ENCODE measurements at regions not wholly inside any gene's neighbourhood (a gene's known extent, or its start where the extent isn't known, plus 50 kb on each side); places are given as distances from the start of the nearest gene placed in this dataset.
"Not testable (repeated sequence)": the region's sequence is repeated elsewhere in the genome, so short reads cannot be mapped to it uniquely, and the experiment has no call there.

DNA sequence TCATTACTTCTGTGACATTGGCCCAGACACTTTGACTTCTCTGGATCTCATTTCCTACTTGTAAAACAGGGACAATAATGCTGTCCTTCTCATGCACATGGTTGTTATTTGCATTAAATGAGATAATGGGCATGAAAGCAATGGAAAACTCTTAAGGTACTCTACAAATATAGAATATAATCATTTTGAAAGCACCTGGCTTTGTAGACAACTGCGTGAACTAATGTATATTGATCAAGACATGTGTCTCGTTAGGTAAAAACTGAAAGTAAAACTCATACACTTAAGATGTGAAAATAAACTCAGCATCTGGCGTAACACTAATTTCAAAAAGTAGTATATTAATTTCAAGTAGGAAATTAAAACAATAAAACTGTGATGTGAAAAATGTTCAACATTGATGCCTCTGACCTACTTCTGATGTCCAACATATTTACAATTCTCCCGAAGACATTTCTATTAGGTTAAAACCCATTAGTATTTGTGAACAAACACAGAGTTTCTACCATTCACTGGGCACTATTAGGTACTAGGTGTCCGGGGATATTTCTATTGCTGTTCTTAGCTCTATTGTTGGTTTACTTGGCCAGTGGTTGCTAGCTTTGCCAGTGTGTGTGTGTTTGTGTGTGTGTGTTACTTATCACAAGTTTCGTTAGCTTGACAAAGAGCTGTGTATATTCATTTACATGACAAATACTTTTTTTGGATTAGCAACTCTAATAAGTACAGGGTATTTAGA is 220.5 kb downstream of the KCNRG start:
- DNase-seq, result no peak

DNA sequence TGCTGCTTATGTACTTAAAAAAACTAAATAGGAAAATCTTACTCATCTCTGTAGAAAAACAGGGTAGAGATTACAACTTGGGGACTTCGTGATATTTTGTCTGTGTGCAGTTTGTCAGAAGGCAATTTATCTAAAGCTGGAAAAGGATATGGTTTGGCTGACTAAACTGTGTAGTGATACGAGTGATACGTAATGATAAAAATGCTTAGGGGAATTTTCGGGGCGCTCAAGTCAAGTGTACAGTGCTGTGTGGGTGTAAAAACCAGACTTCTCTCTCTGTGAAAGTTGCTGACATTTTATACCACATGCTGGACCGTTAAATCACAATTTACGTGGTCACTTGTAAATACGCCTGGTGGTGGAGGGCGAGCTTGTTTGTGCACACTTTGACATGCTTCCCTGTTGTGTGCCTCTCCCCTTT is 221.7 kb downstream of the KCNRG start:
- no peak for DNase-seq

DNA sequence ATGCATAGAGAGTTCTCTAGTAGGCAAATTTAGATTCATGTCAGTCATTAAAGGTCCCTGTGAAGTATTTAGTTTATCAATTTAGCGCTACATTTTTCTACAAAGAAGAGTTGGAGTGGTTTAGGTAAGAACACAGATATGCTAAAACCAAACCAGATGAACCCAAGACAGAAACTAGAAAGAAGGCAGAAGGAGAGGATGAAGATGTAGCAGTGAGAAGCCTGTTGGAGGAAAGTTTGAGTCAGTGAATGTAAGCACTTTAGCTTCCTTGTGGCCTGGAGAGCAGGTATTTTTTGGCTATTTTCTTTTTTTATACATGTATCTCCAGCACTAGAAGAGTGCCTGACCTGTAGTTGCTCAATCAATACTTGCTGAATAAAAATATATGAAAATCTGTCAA is 223.7 kb downstream of the KCNRG start:
- DNase-seq, result no peak

- no peak for DNase-seq
These were observed 226.2 kb downstream of the KCNRG start for GRCh38 chr13:50241479-50241878.

GRCh38 chr13:50243931-50244330 is 228.7 kb downstream of the KCNRG start:
- no peak for DNase-seq

- no peak for DNase-seq
These were observed 229.1 kb downstream of the KCNRG start for GRCh38 chr13:50244355-50244712.

DNA sequence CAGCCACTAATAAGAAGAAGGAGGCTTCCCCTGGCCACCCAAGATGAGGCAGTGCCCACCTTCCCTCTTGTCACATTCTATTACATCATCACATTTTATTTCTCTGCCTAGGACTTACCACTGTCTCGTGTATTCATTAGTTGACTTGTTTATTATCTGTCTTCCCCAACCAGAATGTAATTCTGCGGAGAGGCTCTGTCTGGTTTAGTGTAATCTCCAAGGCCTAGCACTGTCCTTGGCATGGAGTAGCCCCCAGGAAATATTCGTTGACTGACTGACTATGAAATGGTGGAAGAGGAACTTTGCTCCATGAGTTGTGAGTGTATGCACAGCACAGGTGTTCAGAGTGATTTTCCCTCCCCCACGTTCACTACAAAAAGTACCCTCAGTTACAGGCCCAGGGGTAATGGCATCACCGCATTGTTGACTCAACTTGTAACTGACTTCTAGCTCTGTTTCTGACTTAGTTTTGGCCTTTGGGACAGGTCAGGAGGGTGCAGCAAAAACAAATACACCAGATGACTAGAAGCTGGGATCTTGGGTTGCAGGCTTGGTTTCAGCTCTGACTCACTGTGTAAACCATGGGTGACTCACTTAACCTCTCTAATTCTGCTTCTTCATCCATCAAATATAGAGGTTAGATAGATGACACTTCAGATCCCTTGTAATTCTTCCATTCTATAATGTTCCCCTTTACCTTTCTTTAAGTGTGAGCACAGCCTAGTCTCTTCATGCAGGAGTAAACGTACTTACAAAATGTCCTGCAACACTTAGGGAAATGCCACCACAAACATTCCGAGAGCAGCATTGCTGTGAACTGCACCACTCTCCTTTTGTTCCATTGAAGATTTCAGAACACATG is 229.7 kb downstream of the KCNRG start:
- DNase-seq, result no peak

DNA sequence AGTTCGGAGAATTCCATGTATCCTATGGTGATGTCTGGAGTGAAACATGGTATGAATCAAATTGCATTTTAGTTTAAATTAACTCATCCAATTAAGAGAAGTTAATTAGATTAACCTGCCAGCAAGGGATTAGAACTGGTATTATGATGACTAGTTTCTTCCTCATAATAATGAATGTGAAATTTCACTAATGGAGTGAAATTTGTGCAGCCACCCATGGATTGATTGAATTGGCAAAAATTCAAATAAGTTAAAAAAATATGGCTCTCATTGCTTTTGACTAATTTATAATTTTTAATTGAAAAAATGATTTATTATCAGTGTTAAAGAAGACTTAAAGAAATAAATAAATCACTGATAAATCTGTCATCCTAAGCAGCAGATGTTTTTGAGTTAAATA is 232.0 kb downstream of the KCNRG start:
- no peak for DNase-seq

DNA sequence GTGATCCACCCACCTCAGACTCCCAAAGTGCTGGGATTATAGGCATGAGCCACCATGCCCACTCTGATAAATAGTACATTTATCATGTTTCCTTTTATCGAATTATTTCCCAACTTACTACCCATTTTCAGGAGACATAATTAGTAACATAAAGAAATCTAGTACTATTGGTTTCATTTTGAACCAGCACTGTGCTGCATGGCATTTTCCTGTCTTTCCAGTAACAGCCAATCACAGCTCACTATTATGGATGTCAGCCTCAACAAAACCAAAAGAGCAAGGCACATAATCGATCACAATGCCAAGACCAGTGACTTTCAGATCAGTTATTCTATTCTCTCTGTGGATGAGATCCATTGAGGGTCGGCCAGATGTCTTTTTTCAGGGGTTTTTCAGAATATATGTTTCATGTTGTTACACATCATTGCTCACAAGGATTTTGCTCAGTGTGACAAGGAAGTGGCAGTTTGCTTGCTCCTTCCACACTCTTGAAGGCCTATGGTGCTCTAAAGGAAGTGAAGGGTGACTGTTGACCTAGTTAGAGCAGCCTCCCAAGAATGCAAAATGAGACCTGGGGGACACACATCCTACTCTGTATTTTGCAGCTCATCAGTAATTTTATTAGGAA is 233.4 kb downstream of the KCNRG start:
- no peak for DNase-seq

GRCh38 chr13:50249144-50249521 is 233.9 kb downstream of the KCNRG start:
- DNase-seq, result no peak

- no peak for DNase-seq
These were observed 235.2 kb downstream of the KCNRG start for GRCh38 chr13:50250401-50250800.

DNA sequence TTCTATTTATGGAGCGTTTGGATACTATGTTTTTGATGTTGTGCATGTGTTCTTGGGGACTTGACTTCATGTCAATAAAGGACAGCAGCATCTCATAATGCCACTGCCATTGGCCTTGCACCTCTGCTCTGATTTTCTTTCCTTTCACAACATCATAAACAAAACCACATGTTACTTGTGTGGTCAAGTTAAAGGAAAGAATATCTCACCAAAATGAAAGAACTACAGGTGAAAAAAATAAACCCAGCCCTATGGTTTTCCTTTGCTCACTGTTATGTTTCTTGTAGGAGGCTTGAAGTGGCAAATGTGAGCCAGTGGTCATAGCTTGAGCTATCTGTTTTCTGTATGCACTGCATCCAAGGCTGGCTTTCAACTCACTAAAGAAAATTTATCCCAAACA is 240.4 kb downstream of the KCNRG start:
- no peak for DNase-seq

DNA sequence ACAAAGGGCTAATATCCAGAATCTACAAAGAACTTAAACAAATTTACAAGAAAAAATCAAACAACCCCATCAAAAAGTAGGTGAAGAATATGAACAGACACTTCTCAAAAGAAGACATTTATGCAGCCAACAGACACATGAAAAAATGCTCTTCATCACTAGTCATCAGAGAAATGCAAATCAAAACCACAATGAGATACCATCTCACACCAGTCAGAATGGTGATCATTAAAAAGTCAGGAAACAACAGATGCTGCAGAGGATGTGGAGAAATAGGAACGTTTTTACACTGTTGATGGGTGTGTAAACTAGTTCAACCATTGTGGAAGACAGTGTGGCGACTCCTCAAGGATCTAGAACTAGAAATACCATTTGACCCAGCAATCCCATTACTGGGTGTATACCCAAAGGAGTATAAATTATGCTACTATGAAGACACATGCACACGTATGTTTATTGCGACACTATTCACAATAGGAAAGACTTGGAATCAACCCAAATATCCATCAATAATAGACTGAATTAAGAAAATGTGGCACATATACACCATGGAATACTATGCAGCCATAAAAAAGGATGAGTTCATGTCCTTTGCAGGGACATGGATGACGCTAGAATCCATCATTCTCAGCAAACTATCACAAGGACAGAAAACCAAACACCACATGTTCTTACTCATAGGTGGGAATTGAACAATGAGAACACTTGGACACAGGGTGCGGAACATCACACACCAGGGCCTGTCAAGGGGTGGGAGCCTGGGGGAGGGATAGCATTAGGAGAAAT is 241.5 kb downstream of the KCNRG start:
- not testable (repeated sequence) for DNase-seq

DNA sequence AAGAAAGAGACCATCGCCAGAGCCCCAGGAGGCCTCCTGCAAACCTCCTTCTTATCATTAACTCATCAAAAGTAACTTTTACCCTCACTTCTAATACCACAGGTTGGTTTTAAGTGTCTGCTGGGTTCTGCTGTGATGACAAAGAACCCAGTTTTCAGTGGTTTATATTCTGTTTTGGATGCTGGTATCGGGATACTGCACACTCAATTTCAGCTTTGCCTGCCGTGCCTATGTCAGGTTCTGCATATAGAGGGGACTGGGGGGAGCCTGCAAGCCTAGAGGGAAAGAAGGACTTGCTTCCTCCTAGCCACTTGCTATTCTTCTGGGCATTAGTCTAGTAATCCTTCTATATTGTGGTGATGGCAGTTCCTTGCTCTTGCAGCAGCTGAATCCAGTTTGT is 242.4 kb downstream of the KCNRG start:
- no peak for DNase-seq

DNA sequence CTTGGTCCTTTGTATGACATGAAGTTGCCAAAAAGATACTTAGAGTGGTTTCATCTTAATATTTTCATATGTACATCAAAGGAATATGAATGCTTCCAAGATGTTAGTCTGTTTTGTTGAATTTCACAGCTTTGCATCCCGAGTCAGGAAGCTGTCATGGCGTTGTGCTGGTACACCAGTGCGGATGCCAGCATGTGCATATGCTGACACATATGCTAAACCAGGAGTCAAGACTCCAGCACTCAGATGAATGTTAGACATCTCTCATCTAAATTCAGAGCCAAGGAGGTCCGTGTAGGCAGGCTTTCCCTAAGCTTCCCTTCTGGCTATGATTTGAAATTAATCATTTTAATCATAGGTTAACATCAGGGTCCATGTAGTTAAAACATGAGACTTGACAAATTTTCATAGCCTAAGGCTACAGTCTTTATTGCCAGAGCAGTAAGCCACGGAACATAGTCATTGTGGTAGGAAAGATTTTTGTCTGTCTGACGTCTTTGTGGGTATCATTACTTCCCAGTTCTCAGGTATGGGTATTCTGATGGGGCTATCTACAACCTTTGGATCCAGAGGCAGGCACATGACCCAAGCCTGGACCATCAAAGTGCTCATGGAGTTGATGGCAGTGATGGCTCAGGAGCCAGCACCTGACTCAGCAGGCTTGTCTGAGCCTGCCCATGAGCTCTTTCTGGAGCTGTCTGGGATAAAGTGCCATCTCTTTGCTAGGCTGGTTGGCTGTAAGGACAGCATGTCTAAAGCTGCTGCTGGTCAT is 246.1 kb downstream of the KCNRG start:
- DNase-seq, result no peak

DNA sequence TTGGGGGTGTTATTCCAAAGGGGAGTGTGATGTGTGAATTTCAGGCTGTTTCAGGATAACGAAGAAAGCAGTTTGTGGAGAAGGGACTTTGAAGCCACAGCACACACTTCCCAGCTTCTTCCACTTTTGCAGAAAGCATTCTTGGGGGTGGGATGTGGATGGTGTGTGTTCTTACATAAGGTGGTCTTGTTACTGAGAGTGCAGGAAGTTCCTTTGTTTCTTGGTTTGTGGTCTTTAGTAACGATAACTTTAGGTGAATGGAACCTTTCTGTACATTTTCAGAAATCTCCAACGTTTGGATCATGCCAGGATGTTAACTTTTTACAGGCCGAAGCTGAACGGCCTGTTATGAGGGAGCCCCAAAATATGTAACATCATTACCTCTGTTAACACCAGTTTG is 251.8 kb downstream of the KCNRG start:
- no peak for DNase-seq

DNA sequence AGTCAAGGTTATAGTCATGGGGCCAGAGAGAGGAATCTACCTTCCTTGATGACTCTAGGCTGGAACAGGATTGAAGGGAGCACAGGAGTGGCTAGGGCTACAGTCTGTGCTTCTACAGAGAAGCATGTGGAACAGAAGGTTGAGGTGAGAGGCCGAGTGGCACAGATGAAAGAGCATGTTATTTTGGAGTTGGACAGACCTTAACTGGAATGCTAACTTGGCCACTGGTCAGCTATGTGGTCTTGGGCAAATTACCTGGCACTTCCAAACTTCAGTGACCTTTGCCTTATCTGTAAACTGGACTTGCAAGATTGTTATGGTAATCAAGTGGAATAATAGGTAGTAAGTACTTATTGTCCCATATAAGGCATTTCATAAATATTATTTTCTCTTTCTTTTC is 252.7 kb downstream of the KCNRG start:
- no peak for DNase-seq

DNA sequence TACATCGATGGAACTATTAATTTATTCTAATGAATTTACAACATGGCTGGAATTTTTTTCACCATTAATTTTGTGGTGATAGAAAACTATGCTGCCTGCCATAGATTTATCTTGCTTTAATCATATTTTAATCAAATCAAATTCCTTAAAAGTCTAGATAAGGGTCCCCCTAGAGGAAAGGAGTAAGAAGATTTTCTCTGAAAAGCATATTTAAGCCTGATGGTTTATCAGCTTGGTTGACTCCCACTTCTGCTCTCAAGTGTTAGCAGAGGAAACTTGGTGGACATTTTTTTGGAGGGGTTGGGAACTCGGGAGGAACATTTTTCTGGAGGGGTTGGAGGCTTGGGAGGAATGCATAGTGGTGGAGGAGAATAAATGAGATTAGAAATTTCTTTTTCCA is 253.3 kb downstream of the KCNRG start:
- no peak for DNase-seq

- DNase-seq, result no peak
These were observed 258.9 kb downstream of the KCNRG start for GRCh38 chr13:50274181-50274580.

DNA sequence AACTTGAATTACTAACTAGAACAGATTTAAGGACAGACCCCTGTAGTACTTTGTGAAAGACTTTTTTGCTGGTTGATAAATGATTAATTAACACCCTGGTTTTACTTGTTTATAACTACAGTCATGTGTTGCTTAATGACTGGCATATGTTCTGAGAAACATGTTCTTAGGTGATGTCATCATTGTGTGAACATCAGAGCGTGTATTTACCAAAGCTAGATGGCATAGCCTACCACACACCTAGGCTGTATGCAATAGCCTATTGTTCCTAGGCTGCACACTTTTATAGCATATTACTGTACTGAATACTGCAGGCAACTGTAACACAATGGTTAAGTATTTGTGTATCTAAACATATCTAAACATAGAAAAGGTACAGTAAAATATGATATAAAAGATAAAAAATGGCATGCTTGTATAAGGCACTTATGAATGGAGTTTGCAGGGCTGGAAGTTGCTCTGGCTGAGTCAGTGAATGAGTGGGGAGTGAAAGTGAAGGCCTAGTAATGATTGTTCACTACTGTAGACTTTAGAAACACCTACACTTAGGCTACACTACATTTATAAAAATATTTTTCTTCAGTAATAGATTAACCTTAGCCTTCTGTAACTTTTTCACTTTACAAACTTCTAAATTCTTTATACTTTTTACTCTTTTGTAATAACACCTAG is 260.3 kb downstream of the KCNRG start:
- DNase-seq, result no peak

- no peak for DNase-seq
These were observed 261.3 kb downstream of the KCNRG start for GRCh38 chr13:50276550-50276949.

GRCh38 chr13:50277127-50277526 is 261.9 kb downstream of the KCNRG start:
- DNase-seq, result no peak
